GM12864 (cell line): ENCODE measurements at regions not wholly inside any gene's neighbourhood (a gene's known extent, or its start where the extent isn't known, plus 50 kb on each side); places are given as distances from the start of the nearest gene placed in this dataset.

Source experiments
- DNase-seq: peaks from one replicate; pipeline ENCODE4 v3.0.0-alpha.2; 2011; ENCODE audit warnings: low read depth
- H3K4me3 ChIP-seq: 2 replicates; pipeline ENCODE4 v1.5.1; 2011; ENCODE audit warnings: mild to moderate bottlenecking, low read depth, low read length, control low read depth
- TF ChIP-seq, protein P1 (sequence below): IDR thresholded peaks from 2 replicates; pipeline ENCODE4 v1.5.1; 2011; ENCODE audit warnings: low read depth, mild to moderate bottlenecking, moderate library complexity, low read length, control low read depth, inconsistent platforms; ENCODE audit errors: missing control alignments

DNA sequence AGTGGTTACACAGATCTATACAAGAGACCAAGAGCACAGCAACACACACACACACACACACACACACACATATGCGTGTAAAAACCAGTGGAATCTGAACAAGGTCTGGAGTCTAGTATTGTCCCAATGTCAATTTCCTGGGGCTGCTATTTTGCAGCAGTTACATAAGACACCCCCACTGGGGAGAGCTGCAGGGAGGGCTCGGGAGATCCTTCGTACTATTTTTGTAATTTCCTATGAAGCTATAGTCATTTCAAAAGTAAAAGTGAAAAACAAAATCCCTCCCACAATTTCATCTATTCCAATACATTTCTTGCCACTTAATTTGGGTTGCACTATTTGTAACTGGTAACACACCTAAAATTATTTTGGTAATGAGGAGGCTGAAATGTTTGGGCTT is 68.5 kb downstream of the C16orf95 start:
- TF ChIP-seq, protein P1, sequence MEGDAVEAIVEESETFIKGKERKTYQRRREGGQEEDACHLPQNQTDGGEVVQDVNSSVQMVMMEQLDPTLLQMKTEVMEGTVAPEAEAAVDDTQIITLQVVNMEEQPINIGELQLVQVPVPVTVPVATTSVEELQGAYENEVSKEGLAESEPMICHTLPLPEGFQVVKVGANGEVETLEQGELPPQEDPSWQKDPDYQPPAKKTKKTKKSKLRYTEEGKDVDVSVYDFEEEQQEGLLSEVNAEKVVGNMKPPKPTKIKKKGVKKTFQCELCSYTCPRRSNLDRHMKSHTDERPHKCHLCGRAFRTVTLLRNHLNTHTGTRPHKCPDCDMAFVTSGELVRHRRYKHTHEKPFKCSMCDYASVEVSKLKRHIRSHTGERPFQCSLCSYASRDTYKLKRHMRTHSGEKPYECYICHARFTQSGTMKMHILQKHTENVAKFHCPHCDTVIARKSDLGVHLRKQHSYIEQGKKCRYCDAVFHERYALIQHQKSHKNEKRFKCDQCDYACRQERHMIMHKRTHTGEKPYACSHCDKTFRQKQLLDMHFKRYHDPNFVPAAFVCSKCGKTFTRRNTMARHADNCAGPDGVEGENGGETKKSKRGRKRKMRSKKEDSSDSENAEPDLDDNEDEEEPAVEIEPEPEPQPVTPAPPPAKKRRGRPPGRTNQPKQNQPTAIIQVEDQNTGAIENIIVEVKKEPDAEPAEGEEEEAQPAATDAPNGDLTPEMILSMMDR: no peak
- no peak for DNase-seq
- H3K4me3 ChIP-seq: no peak overlapping the region

DNA sequence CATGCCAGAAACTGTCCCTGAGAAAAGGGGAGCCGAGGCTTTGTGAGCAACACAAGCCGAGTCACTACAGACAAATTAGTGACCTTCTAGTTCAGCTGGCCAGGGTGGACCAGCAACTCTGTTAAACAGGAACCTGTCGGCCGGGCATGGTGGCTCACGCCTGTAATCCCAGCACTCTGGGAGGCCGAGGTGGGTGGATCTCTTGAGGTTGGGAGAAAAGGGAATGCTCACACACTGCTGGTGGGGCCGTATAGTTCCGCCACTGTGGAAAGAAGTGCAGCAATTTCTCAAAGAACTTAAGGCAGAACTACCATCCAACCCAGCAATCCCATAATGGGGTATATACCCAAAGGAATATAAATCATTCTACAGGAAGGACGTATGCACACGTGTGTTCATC is 67.8 kb downstream of the C16orf95 start:
- TF ChIP-seq, protein P1: no peak
- no peak overlapping the region for H3K4me3 ChIP-seq
- DNase-seq: no peak

DNA sequence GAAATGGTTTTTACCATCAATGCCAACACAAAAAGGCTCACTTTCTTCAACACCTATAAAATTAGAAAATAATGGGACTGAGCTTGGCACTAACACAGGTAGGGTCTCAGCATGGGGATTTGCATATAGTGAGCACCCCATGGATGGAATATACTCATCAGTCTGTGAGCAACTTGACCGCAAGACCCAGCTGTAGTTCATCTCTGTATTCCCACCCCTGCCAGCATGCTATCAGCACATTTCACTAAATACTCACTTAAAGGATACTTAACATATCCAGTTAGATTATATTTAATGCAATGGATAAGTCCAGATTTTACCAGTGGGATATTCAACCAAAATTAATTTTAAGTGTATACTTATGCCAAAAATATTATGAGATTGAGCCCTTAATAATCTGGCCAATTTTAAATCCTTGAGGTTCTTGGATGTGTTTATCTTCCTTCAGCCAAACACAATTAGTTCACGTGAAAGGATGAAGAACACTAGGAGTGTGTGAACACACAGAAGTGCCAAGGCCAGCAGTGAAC is 66.7 kb downstream of the C16orf95 start:
- no peak for DNase-seq
- no peak overlapping the region for H3K4me3 ChIP-seq
- TF ChIP-seq, protein P1: no peak

DNA sequence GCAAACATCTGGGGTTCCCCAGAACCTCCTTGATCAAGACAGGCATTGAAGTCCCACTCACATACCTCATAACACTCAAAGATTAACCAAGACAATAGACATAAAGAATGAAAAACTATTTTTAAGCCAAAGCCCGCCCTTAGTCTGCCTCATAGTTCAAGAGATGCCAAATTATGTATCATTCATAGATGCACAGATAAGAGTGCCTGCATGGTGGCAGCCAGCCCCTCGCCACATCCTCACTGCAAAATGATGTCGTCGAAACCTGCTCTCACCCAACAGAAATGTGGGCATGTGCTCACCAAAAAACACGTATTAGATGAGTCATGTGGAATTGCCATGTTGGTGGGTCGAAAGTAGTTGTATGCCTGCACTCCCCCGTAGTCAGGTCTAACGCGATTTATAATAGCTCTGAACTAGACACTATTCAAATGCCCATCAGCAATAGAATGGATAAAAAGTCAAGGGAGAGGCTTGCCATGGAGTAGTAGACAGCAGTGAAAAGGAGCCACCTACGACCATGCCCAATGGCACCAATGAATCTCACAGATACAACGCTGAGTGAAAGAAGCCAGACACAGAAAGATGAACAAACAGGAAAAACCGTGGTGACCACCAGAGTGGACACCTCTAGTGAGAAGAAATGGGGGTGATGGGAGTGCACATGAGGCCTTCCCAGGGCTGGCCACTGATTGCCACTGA is 64.8 kb downstream of the C16orf95 start:
- no peak for DNase-seq
- H3K4me3 ChIP-seq: no peak overlapping the region
- TF ChIP-seq, protein P1: no peak
